PC-3 (cell line): ENCODE measurements at regions not wholly inside any gene's neighbourhood (a gene's known extent, or its start where the extent isn't known, plus 50 kb on each side); places are given as distances from the start of the nearest gene placed in this dataset.

ENCODE experiments used
- EZH2phosphoT487 ChIP-seq: fragments of 300-600 bp; sonication (generic); IDR thresholded peaks from 2 replicates; pipeline ENCODE4 v1.6.1; 2018; ENCODE audit warnings: mild to moderate bottlenecking, antibody characterized with exemption, low read length, borderline replicate concordance
- TF ChIP-seq, protein P1 (sequence below): fragments of 300-600 bp; sonication (generic); conservative IDR thresholded peaks from 2 replicates; pipeline ENCODE4 v1.5.1; 2017; ENCODE audit warnings: antibody characterized with exemption, low read depth, mild to moderate bottlenecking, low read length

- no peak for TF ChIP-seq EZH2phosphoT487
- TF ChIP-seq, protein P1, sequence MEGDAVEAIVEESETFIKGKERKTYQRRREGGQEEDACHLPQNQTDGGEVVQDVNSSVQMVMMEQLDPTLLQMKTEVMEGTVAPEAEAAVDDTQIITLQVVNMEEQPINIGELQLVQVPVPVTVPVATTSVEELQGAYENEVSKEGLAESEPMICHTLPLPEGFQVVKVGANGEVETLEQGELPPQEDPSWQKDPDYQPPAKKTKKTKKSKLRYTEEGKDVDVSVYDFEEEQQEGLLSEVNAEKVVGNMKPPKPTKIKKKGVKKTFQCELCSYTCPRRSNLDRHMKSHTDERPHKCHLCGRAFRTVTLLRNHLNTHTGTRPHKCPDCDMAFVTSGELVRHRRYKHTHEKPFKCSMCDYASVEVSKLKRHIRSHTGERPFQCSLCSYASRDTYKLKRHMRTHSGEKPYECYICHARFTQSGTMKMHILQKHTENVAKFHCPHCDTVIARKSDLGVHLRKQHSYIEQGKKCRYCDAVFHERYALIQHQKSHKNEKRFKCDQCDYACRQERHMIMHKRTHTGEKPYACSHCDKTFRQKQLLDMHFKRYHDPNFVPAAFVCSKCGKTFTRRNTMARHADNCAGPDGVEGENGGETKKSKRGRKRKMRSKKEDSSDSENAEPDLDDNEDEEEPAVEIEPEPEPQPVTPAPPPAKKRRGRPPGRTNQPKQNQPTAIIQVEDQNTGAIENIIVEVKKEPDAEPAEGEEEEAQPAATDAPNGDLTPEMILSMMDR, result no peak
These were observed 404.5 kb downstream of the FOXO1 start for GRCh38 chr13:40261947-40262346.
